ENCODE measurements at regions not wholly inside any gene's neighbourhood (a gene's known extent, or its start where the extent isn't known, plus 50 kb on each side); places are given as distances from the start of the nearest gene placed in this dataset.

- no peak for DNase-seq (ENCODE audit: low spot score)
- no peak for ATAC-seq (ENCODE audit: low FRiP score)
- TF ChIP-seq CTCF (IDR thresholded peaks at IDR 0.05): no peak
These were observed 101.7 kb downstream of the DUSP6 start for GRCh38 chr12:89250636-89251035.

- no peak for ATAC-seq (ENCODE audit: low FRiP score)
- no peak for TF ChIP-seq CTCF (IDR thresholded peaks at IDR 0.05)
- no peak for DNase-seq (ENCODE audit: low spot score)
These were observed 102.1 kb downstream of the DUSP6 start for GRCh38 chr12:89250213-89250612.

DNA sequence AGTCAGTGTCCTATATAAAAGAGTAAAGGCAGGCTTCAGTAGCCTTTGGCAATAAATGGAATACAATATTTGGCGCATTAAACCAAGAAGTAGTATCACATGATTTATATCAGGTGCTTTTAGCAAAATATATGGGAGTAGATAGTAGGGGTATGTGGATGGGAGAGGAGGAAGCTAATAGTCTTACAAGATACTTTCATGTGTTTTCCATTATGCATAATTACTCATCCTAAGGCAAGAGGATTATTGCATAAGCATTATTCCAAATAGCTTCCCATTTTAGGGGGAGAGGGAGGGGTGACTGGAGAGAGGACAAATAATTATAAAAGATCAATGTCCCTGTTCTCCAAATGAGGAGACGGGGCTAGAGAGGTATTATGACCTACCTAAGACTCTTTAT, 104.3 kb downstream of the DUSP6 start:
- ATAC-seq (ENCODE audit: low FRiP score) (no peak), DNase-seq (ENCODE audit: low spot score) (no peak)
- no peak for TF ChIP-seq CTCF (IDR thresholded peaks at IDR 0.05)

- ATAC-seq (ENCODE audit: low FRiP score): no peak
- no peak for TF ChIP-seq CTCF (IDR thresholded peaks at IDR 0.05)
- DNase-seq (ENCODE audit: low spot score): no peak
These were observed 104.8 kb downstream of the DUSP6 start for GRCh38 chr12:89247541-89247942.

- no peak for TF ChIP-seq CTCF (IDR thresholded peaks at IDR 0.05)
- DNase-seq (ENCODE audit: low spot score) (no peak), ATAC-seq (ENCODE audit: low FRiP score) (no peak)
These were observed 107.2 kb downstream of the DUSP6 start for GRCh38 chr12:89245090-89245489.

DNA sequence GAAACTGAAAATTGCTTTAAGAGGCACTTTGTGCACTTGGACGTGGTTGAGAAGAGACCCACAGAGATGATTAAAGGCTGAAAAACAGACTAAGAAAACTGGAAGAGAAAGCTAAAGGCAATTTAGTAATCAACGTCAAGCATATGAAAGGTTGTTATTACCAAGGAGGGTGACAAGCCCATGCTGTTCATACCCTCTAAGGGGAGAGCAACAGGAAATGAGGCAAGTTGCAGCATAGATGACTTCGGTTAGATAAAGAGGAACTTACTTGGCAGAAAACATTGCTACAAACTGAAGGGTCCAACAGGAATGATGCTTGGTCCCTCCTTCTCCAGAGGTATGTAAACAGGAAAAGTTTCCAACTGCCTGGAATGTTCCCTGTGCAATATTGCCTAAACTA, 107.8 kb downstream of the DUSP6 start:
- no peak for ATAC-seq (ENCODE audit: low FRiP score)
- no peak for DNase-seq (ENCODE audit: low spot score)
- TF ChIP-seq CTCF (IDR thresholded peaks at IDR 0.05): no peak

GRCh38 chr12:89243771-89244170, 108.5 kb downstream of the DUSP6 start:
- DNase-seq (ENCODE audit: low spot score) (no peak), ATAC-seq (ENCODE audit: low FRiP score) (no peak)

More at GRCh38 chr12:89243771-89244170, 108.5 kb downstream of the DUSP6 start:
- TF ChIP-seq CTCF (IDR thresholded peaks at IDR 0.05): no peak
